IPS-18a (cell line): ENCODE measurements at regions not wholly inside any gene's neighbourhood (a gene's known extent, or its start where the extent isn't known, plus 50 kb on each side); places are given as distances from the start of the nearest gene placed in this dataset.

Source experiments
- H3K27ac ChIP-seq: one replicate; pipeline ENCODE4 v1.5.1; 2013; ENCODE audit warnings: low read length
- H3K27me3 ChIP-seq: one replicate; pipeline ENCODE4 v1.6.1; 2013; ENCODE audit warnings: mild to moderate bottlenecking, low read length; ENCODE audit not compliant: control insufficient read depth, insufficient read depth
- H3K36me3 ChIP-seq: one replicate; pipeline ENCODE4 v1.6.1; 2013; ENCODE audit warnings: low read depth, low read length; ENCODE audit not compliant: control insufficient read depth
- H3K4me1 ChIP-seq: one replicate; pipeline ENCODE4 v1.6.1; 2013; ENCODE audit warnings: low read depth, low read length; ENCODE audit not compliant: control insufficient read depth
- H3K4me3 ChIP-seq: one replicate; pipeline ENCODE4 v1.5.1; 2013; ENCODE audit warnings: low read length
- H3K9ac ChIP-seq: one replicate; pipeline ENCODE4 v1.6.1; 2013; ENCODE audit warnings: mild to moderate bottlenecking, low read length, moderate library complexity
- H3K9me3 ChIP-seq: one replicate; pipeline ENCODE4 v1.6.1; 2013; ENCODE audit warnings: low read depth, low read length; ENCODE audit not compliant: control insufficient read depth

DNA sequence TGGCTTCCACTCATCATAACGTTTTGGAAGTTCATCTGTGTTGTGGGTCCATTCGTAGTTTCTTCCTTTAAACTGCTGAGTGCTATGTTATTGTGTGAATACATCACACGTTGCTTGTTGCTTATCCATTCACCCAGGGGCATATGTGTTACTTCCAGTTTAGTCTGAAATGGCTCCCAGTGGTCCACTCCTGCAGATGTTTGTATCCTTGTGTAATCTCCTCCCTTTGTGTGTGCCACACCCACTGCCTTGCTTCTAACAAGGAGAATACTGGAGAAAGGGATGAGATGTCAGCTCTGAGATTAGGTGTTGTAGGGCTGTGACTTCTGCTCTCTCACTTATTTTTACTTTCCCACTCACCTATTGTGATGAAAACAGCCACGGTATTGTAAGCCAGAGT lies 239.1 kb upstream of the HABP2 start:
- H3K36me3 ChIP-seq = no peaks in the 10 kb centered on the region
- H3K4me3 ChIP-seq = no peak overlapping the region
- H3K27ac ChIP-seq = no peak overlapping the region
- H3K4me1 ChIP-seq = peaks cover 7% of the 10 kb centered on the region
- no peak overlapping the region for H3K9ac ChIP-seq
- H3K9me3 ChIP-seq = no peaks in the 10 kb centered on the region
- no peaks in the 10 kb centered on the region for H3K27me3 ChIP-seq

DNA sequence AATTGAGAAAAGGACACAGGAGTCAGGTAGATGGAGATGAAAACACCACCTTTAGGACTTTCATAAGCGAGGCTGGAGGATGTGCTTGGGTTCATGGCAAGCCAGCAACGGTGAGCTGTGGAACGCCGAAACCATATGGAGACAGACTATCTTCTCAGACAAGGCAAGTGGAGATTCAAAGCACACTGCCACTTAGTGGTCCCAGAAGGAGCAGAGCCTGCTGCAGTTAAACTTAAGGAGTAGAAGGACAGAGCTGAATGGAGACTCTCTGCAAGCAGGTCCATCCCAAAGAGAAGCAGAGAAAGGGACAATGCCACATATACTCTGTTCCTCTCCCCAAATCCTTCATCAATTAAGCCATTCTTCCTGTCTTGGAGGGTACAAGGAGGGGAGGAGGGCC lies 236.3 kb upstream of the HABP2 start:
- Histone ChIP-seq H3K36me3 (no peaks in the 10 kb centered on the region), H3K4me1 (no peaks in the 10 kb centered on the region), H3K9me3 (no peaks in the 10 kb centered on the region), H3K4me3 (no peak overlapping the region), H3K9ac (no peak overlapping the region), H3K27ac (no peak overlapping the region), H3K27me3 (no peaks in the 10 kb centered on the region)

DNA sequence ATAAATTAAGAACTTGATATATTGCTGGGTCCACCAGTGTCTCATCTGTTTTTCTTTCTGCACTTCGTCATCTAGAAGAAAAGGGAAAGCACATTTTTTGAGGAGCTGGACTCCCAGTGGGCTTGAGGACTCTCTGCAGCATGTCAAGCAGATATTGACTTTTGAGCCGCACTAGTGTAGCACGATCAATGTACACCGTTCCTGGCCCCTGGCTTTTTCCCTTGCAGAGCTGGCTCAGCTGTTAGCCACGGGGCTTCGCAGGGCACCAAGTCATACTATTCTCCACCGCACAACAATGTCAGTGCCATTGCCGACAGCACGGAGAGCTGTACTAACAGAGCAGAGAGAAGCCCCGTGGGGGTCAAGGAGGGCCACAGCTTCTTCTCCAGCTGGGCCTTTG lies 235.4 kb upstream of the HABP2 start:
- no peak overlapping the region for H3K4me3 ChIP-seq
- H3K27me3 ChIP-seq = no peaks in the 10 kb centered on the region
- H3K27ac ChIP-seq = no peak overlapping the region
- no peaks in the 10 kb centered on the region for H3K4me1 ChIP-seq
- no peak overlapping the region for H3K9ac ChIP-seq
- H3K36me3 ChIP-seq = no peaks in the 10 kb centered on the region
- H3K9me3 ChIP-seq = no peaks in the 10 kb centered on the region

DNA sequence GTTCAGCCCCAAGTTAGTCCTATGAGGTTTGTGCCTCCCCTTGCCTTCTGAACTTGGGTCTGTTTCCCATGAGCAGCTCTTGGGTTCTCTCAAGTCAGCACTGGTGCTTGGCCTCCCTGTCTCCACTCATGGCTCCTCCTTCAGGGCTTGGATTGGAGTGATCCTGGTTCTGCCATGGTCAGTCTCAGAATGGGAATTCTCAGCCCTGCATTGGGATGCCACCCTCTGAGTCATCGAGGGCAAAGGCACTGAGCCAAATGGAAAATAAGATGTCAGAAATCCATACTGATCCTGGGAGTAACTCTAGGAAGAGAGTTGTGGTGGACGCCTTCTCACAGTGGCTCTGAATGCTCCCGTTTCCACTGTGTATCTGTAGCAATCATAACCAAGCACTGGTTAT lies 233.4 kb upstream of the HABP2 start:
- H3K9ac ChIP-seq = no peak overlapping the region

DNA sequence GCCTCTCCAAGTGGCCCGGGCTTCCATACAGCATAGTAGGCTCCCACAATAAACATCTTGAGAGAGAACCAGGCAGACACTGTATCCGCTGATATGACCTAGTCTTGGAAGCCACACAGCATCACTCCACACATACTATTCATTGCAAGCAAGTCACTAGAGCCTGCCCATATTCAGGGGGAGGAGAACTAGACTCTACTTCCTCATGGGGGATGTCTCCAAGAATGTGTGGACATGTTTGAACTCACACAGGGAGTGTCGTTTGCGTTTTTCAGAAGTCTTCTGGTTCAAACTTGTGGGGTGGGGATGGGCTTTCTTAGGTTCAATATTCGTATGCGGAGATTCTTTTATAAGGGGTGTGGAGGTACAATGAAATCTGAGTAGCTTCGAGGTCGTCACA lies 232.6 kb upstream of the HABP2 start:
- no peak overlapping the region for H3K27ac ChIP-seq
- H3K9ac ChIP-seq = no peak overlapping the region
- no peaks in the 10 kb centered on the region for H3K9me3 ChIP-seq
- H3K36me3 ChIP-seq = no peaks in the 10 kb centered on the region
- H3K27me3 ChIP-seq = no peaks in the 10 kb centered on the region
- no peaks in the 10 kb centered on the region for H3K4me1 ChIP-seq
- no peak overlapping the region for H3K4me3 ChIP-seq

More for the DNA sequence above, 233.4 kb upstream of the HABP2 start:
- Histone ChIP-seq H3K9me3 (no peaks in the 10 kb centered on the region), H3K4me1 (no peaks in the 10 kb centered on the region), H3K27me3 (no peaks in the 10 kb centered on the region), H3K4me3 (no peak overlapping the region), H3K36me3 (no peaks in the 10 kb centered on the region), H3K27ac (no peak overlapping the region)

DNA sequence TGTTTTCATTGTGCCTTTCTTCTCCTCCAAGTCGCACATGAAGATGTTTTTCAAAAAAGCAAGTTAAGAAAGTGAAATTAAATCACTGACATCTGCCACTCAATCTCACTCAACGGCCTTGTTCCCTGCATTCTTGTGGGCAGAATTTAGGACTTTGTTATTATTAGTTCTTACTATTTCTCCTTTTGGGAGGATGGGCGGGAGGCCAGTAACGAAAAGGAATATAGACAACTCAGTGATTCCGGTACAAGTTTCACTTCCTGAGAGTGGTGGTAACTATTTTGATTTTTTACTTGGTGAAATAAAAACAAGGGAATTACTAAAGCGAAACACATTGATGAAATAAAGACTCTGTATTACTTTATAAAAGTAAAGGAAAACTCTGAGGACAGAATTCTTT lies 231.9 kb upstream of the HABP2 start:
- no peaks in the 10 kb centered on the region for H3K36me3 ChIP-seq
- H3K4me3 ChIP-seq = no peak overlapping the region
- H3K4me1 ChIP-seq = peaks cover 2% of the 10 kb centered on the region
- no peaks in the 10 kb centered on the region for H3K27me3 ChIP-seq
- H3K9me3 ChIP-seq = no peaks in the 10 kb centered on the region
- no peak overlapping the region for H3K27ac ChIP-seq
- H3K9ac ChIP-seq = no peak overlapping the region

DNA sequence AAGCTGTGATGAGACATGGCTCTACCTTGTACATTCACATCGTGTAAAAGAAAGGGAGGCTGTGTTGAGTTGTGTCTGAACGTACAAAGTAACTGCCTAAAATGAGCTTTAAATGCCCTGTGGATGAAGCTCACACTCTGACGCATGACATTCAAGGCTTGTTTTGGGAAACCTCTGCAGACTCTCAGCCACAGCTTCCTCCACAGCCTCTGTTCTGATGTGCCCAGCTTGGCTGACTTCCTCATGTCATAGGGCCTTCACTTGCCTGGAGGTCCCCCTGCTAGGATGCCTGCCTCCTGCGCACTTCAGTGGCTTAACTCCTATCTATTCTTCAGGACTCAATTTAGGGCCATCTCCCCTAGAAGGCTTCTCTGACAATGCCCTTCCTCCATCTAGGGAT lies 230.0 kb upstream of the HABP2 start:
- peaks cover 14% of the 10 kb centered on the region for H3K4me1 ChIP-seq
- H3K27me3 ChIP-seq = no peaks in the 10 kb centered on the region
- no peaks in the 10 kb centered on the region for H3K9me3 ChIP-seq
- no peak overlapping the region for H3K9ac ChIP-seq
- H3K36me3 ChIP-seq = no peaks in the 10 kb centered on the region
- H3K4me3 ChIP-seq = no peak overlapping the region
- no peak overlapping the region for H3K27ac ChIP-seq

DNA sequence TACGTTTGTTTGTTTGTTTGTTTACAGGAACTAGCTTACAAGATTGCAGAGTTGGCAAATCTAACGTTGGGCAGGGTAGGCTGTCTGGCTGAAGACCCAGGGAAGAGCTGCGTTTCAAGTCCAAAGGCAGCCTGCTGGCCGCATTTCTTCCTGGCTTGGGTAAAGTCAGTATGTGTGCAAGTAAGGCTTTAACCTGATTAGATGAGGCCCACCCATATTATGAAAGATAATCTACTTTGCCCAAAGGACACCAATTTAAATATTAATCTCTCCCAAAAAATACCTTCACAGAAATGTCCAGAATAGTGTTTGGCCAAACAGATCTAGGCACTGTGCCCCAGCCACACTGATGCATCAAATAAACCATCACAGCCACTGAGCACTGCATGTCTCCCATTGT lies 228.9 kb upstream of the HABP2 start:
- Histone ChIP-seq H3K9ac (no peak overlapping the region), H3K9me3 (no peaks in the 10 kb centered on the region)

DNA sequence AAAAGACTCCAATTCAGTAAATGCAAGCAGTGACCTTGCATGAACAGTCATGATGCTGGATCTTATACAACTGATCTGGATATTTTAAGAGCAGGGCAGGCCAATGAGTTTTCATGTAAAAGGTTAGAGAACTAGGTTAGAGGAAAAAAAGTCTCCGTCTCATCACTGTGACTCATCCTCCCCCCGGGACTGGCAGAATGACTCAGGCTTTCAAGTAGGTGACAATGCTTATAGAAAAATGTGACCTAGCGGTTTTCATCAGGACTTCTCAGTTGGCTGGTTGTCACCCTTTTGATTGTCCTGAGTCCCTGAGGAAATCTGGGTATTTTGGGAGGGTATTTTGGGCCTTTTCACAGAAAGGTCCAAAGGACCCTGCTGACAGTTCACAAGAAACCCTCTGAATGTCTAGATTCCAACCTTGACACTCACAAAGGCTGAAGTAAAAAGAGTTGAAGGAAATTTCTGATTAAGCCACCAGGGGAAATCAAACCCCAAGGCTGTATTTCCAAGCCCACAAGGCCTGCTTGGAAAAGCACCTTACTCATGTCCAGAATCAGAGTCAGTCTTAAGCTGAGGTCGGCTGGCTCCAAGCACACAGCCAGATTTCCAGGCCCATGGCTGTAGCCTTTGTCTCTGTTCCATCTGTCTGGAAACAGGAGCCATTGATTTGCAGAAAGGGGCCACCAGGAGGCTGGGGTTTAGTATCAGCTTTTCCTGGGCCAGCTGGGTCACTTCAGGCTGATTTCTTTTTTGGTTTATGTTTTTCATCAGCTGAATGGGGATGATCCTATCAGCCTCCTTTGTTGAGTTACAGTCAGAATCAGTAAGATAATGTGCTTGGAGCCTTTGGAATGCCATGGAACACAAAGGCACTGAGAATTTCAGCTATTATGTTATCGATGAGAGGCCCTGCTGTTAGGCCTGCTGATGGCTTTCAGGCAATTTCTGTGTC lies 226.4 kb upstream of the HABP2 start:
- Histone ChIP-seq H3K9me3 (no peaks in the 10 kb centered on the region), H3K4me3 (no peak overlapping the region), H3K36me3 (no peaks in the 10 kb centered on the region), H3K4me1 (peaks cover 14% of the 10 kb centered on the region), H3K27ac (peak overlapping the region; percentile 13), H3K9ac (no peak overlapping the region), H3K27me3 (no peaks in the 10 kb centered on the region)

More for the DNA sequence above, 228.9 kb upstream of the HABP2 start:
- H3K36me3 ChIP-seq = no peaks in the 10 kb centered on the region
- H3K4me1 ChIP-seq = peaks cover 14% of the 10 kb centered on the region
- H3K27me3 ChIP-seq = no peaks in the 10 kb centered on the region
- no peak overlapping the region for H3K4me3 ChIP-seq
- no peak overlapping the region for H3K27ac ChIP-seq

DNA sequence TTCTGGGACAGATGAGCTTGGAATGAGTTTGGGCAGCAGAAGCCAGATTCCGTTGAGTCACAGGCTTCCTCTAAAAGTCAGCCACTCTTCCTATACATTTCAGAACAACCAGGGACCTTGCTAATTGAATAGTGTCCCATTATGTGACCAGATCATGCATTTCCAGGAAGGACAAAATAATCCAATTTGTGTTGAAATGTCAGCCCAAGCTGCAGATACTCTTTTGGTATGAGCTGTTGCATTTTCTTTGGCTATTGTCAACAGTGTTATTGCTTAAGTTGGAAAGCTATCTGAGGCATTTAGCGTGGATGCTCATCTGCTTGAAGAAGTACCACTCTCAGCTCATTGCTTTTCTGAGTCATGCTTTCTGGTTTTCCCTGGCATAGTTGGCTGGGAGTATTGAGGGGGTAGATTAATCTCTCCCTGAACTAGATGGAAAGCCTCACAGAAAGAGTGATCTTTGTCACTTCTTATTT lies 223.7 kb upstream of the HABP2 start:
- Histone ChIP-seq H3K4me3 (no peak overlapping the region), H3K9ac (no peak overlapping the region), H3K27ac (no peak overlapping the region), H3K27me3 (no peaks in the 10 kb centered on the region), H3K36me3 (no peaks in the 10 kb centered on the region), H3K9me3 (no peaks in the 10 kb centered on the region), H3K4me1 (peaks cover 14% of the 10 kb centered on the region)

DNA sequence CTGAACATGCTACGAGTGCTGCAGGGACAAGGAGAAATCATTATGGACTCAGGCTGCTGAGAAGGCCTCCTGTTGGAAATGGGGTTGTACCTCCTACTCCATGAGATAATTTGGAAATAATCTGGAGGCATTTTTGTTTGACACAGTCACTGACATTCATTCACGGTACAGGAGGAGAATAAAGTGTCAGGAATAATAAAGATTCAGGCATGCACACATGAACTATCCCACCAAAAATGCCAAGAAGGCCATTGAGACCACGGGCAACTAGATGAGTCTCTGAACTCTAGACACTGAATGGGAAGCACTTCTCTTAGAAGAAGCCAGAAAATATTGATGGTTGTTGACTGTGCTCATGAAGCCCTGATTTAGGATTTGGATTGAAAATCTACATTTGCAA lies 220.9 kb upstream of the HABP2 start:
- Histone ChIP-seq H3K4me3 (no peak overlapping the region), H3K9me3 (no peaks in the 10 kb centered on the region), H3K9ac (no peak overlapping the region), H3K27me3 (no peaks in the 10 kb centered on the region), H3K36me3 (no peaks in the 10 kb centered on the region), H3K27ac (no peak overlapping the region), H3K4me1 (peaks cover 2% of the 10 kb centered on the region)

DNA sequence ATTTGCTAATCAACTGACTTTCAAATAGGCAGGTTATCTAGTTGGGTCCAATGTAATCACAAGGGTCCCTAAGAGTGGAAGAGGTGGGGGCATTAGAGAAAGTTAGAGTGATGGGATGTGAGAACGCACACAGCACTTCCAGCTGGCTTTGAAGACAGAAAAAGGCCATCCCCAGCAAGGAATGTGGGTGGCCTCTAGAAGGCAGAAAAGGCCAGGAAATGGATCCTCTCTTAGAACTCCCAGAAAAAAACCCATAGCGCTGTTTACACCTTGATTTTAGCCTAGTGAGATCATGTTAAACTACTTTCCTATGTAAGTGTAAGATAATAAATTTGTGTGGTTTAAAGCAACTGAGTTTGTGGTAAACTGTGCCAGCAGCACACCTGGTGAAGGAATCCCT lies 219.5 kb upstream of the HABP2 start:
- Histone ChIP-seq H3K9me3 (no peaks in the 10 kb centered on the region), H3K9ac (no peak overlapping the region), H3K27me3 (no peaks in the 10 kb centered on the region), H3K27ac (no peak overlapping the region), H3K36me3 (no peaks in the 10 kb centered on the region), H3K4me3 (no peak overlapping the region), H3K4me1 (no peaks in the 10 kb centered on the region)
